Caco-2 (cell line): ENCODE measurements at regions not wholly inside any gene's neighbourhood (a gene's known extent, or its start where the extent isn't known, plus 50 kb on each side); places are given as distances from the start of the nearest gene placed in this dataset.

Source experiments
- BruUV-seq: library from RNA; stranded (reverse); fragments of 400-500 nt; replicated peaks from 2 replicates; lab custom pipeline; 2021; lab: Mats Ljungman, UMichigan
- CTCF ChIA-PET: fragments of 300-600 bp; sonication (Branson Sonifier 250); formaldehyde crosslinking; loops from one replicate; lab custom pipeline; 2022; ENCODE audit warnings: antibody characterized with exemption; lab: Charles Lee
- POLR2A ChIA-PET: fragments of 300-600 bp; sonication (Branson Sonifier 250); formaldehyde crosslinking; loops from one replicate; lab custom pipeline; 2022; ENCODE audit warnings: antibody characterized with exemption; lab: Charles Lee
- DNase-seq, 2 experiments: peaks; one replicate each; pipeline versions ENCODE4 v3.0.0 to v3.0.0-alpha.2; 2020 to 2022
- H3K27me3 ChIP-seq: replicated peaks from 2 replicates; pipeline ENCODE4 v1.6.0; 2011; ENCODE audit warnings: low read length; ENCODE audit not compliant: control insufficient read depth, insufficient read depth
- H3K36me3 ChIP-seq: 2 replicates; pipeline ENCODE4 v1.5.1; 2011; ENCODE audit warnings: low read length; ENCODE audit not compliant: control insufficient read depth, insufficient read depth
- H3K4me1 ChIP-seq: fragments of 250-450 bp; sonication (Bioruptor Pico); 2 replicates; pipeline ENCODE4 v1.5.1; 2020; ENCODE audit warnings: mild to moderate bottlenecking
- H3K4me3 ChIP-seq: 2 replicates; pipeline ENCODE4 v1.5.1; 2011; ENCODE audit warnings: low read depth, mild to moderate bottlenecking, control low read depth, low read length
- H3K9me3 ChIP-seq: fragments of 250-450 bp; sonication (Bioruptor Pico); 2 replicates; pipeline ENCODE4 v1.5.1; 2020; ENCODE audit warnings: mild to moderate bottlenecking, moderate library complexity
- H3K27ac Mint-ChIP-seq: one replicate; pipeline ENCODE4 v1.8.0; 2022; ENCODE audit warnings: mixed read lengths; ENCODE audit not compliant: unreplicated experiment
- H3K27me3 Mint-ChIP-seq: one replicate; pipeline ENCODE4 v1.8.0; 2022; ENCODE audit warnings: mixed read lengths; ENCODE audit not compliant: insufficient read depth, unreplicated experiment
- H3K36me3 Mint-ChIP-seq: one replicate; pipeline ENCODE4 v1.8.0; 2022; ENCODE audit warnings: mild to moderate bottlenecking, mixed read lengths; ENCODE audit not compliant: insufficient read depth, unreplicated experiment
- H3K4me1 Mint-ChIP-seq: one replicate; pipeline ENCODE4 v1.8.0; 2022; ENCODE audit warnings: low read depth, mixed read lengths; ENCODE audit not compliant: unreplicated experiment
- H3K4me3 Mint-ChIP-seq: one replicate; pipeline ENCODE4 v1.8.0; 2022; ENCODE audit warnings: mild to moderate bottlenecking, moderate library complexity, mixed read lengths; ENCODE audit not compliant: unreplicated experiment
- H3K9me3 Mint-ChIP-seq: one replicate; pipeline ENCODE4 v1.8.0; 2022; ENCODE audit warnings: mixed read lengths; ENCODE audit not compliant: unreplicated experiment
- intact Hi-C: fragments of 100-400 bp; cut with micrococcal nuclease; formaldehyde crosslinking; loops from one replicate; pipeline ENCODE4 v1.10.0; 2022; ENCODE audit not compliant: unreplicated experiment
- TF ChIP-seq, protein P1 (sequence below), 2 experiments: fragments of 200-600 bp in 1 of 2; IDR thresholded peaks; 1 replicate in 1 of 2; 2 replicates in 1 of 2; pipeline versions ENCODE4 v1.5.1 to v1.8.0; 2011 to 2022; ENCODE audit warnings: antibody characterized with exemption in 1 of 2, control low read depth in 1 of 2, inconsistent platforms in 1 of 2, low read depth in 1 of 2, low read length in 1 of 2, mild to moderate bottlenecking in 1 of 2, moderate library complexity in 1 of 2; ENCODE audit not compliant: insufficient read depth in 1 of 2, severe bottlenecking in 1 of 2, unreplicated experiment in 1 of 2

DNA sequence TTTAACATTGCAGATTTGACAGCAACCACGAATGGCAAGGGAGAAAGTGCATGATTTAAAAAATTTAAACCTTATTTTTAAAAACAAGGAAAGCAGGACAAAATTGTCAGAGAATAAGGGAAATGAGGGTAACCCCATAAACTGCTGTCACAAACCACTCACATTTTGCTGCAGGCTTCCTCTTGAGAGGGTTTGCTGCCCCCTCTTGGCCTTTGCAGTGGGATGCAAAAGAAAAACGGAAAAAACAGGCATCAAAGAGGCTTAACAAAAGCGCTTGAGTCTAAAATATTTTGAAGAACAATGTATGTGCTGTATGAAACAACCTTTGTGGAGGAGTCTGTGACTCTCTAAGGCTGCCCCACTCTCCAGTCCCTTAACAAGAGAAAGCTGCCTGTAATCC, 91.6 kb downstream of the TMX3 start:
- no peaks in the 10 kb centered on the region for H3K9me3 Mint-ChIP-seq
- Histone ChIP-seq H3K4me1 (no peaks in the 10 kb centered on the region), H3K27me3 (no peaks in the 10 kb centered on the region), H3K36me3 (no peaks in the 10 kb centered on the region), H3K4me3 (no peak overlapping the region), H3K9me3 (no peaks in the 10 kb centered on the region)
- intact Hi-C loops, result loop anchor here (5.0 kb wide), 2 partner anchors 1106 to 1406 kb away; partner anchors contain the start of gene DSEL
- H3K27ac Mint-ChIP-seq, result no peak overlapping the region
- H3K4me3 Mint-ChIP-seq, result no peak overlapping the region
- ChIA-PET CTCF (no interaction called here), POLR2A (no interaction called here)
- TF ChIP-seq, protein P1, sequence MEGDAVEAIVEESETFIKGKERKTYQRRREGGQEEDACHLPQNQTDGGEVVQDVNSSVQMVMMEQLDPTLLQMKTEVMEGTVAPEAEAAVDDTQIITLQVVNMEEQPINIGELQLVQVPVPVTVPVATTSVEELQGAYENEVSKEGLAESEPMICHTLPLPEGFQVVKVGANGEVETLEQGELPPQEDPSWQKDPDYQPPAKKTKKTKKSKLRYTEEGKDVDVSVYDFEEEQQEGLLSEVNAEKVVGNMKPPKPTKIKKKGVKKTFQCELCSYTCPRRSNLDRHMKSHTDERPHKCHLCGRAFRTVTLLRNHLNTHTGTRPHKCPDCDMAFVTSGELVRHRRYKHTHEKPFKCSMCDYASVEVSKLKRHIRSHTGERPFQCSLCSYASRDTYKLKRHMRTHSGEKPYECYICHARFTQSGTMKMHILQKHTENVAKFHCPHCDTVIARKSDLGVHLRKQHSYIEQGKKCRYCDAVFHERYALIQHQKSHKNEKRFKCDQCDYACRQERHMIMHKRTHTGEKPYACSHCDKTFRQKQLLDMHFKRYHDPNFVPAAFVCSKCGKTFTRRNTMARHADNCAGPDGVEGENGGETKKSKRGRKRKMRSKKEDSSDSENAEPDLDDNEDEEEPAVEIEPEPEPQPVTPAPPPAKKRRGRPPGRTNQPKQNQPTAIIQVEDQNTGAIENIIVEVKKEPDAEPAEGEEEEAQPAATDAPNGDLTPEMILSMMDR (IDR thresholded peaks at IDR 0.05; ENCODE audit: insufficient read depth in 1 of 2, low read depth in 1 of 2, low read length in 1 of 2, severe bottlenecking in 1 of 2, unreplicated experiment in 1 of 2), result peak; percentile 41 to 59
- H3K27me3 Mint-ChIP-seq, result peaks cover 4% of the 10 kb centered on the region
- peak in 1 of 2 experiments; percentile 28 for DNase-seq
- no peaks in the 10 kb centered on the region for H3K4me1 Mint-ChIP-seq
- no TSS peak for BruUV-seq
- no peaks in the 10 kb centered on the region for H3K36me3 Mint-ChIP-seq

DNA sequence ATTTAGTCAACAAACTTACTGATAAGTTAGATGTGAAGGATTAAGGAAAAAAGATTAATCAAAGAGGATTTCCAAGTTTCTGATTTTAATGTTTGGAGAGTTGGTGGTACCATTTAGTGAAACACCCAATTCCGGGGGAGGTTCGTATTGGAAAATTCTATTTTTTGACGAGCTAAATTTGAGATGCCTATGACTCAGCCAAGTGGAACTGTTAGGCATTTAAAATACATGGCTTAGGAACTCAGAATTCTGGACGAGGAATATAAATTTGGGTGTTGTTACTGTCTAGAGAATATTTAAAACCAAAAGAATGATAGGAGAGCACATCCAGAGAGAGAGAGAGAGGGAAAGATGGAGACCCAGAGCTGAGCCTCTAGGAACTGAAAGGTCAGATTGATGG, 103.6 kb downstream of the TMX3 start:
- no peak overlapping the region for H3K4me3 Mint-ChIP-seq
- Histone ChIP-seq H3K36me3 (no peaks in the 10 kb centered on the region), H3K9me3 (no peaks in the 10 kb centered on the region), H3K4me3 (no peak overlapping the region), H3K4me1 (no peaks in the 10 kb centered on the region), H3K27me3 (no peaks in the 10 kb centered on the region)
- no peak for DNase-seq
- no TSS peak for BruUV-seq
- ChIA-PET POLR2A (no interaction called here), CTCF (no interaction called here)
- no peaks in the 10 kb centered on the region for H3K4me1 Mint-ChIP-seq
- TF ChIP-seq, protein P1 (IDR thresholded peaks at IDR 0.05; ENCODE audit: insufficient read depth in 1 of 2, low read depth in 1 of 2, low read length in 1 of 2, severe bottlenecking in 1 of 2, unreplicated experiment in 1 of 2), result no peak
- no peaks in the 10 kb centered on the region for H3K9me3 Mint-ChIP-seq
- H3K36me3 Mint-ChIP-seq, result no peaks in the 10 kb centered on the region
- peaks cover 6% of the 10 kb centered on the region for H3K27me3 Mint-ChIP-seq
- no peak overlapping the region for H3K27ac Mint-ChIP-seq
- intact Hi-C loops, result no loop called here

DNA sequence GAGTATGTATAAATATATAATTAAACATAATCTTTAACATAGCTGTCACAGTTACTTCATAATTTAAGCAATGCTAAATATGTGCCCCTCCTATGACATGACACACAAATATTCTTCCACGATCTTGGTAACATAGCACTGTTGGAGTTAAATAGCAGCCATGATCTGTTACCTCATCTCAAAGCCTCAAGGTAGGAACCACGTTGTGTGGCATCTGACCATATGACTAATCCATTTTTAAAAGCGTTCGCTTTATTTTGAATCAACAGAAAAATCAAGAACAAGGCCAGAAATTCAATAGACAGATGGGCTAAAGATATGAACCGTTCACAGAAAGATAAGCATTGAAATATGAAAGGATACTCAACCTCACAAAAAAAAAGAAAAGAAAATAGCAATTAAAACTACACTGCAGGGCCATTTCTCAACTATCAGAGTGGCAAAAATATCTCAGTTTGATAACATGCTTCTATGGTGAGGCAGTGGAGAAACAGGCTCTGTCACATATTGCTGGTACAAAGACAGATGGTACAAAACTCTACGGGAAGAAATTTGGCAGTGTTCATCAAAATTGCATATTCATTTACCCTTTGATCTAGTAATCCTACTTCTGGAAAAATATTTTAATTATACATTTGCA, 105.9 kb downstream of the TMX3 start:
- BruUV-seq, result no TSS peak
- no peak overlapping the region for H3K27ac Mint-ChIP-seq
- CTCF ChIA-PET, result no interaction called here
- H3K27me3 Mint-ChIP-seq, result peaks cover 3% of the 10 kb centered on the region
- H3K9me3 Mint-ChIP-seq, result no peaks in the 10 kb centered on the region
- H3K27me3 ChIP-seq, result no peaks in the 10 kb centered on the region
- intact Hi-C loops, result no loop called here
- H3K4me1 Mint-ChIP-seq, result no peaks in the 10 kb centered on the region
- H3K4me1 ChIP-seq, result no peaks in the 10 kb centered on the region
- DNase-seq, result no peak
- H3K4me3 ChIP-seq, result no peak overlapping the region
- POLR2A ChIA-PET, result no interaction called here
- no peak overlapping the region for H3K4me3 Mint-ChIP-seq
- no peaks in the 10 kb centered on the region for H3K9me3 ChIP-seq
- no peaks in the 10 kb centered on the region for H3K36me3 Mint-ChIP-seq
- no peaks in the 10 kb centered on the region for H3K36me3 ChIP-seq
- TF ChIP-seq, protein P1 (IDR thresholded peaks at IDR 0.05; ENCODE audit: insufficient read depth in 1 of 2, low read depth in 1 of 2, low read length in 1 of 2, severe bottlenecking in 1 of 2, unreplicated experiment in 1 of 2), result no peak
